Iris pigment epithelial cell (primary cell): ENCODE measurements at regions not wholly inside any gene's neighbourhood (a gene's known extent, or its start where the extent isn't known, plus 50 kb on each side); places are given as distances from the start of the nearest gene placed in this dataset.
"Not testable (repeated sequence)": the region's sequence is repeated elsewhere in the genome, so short reads cannot be mapped to it uniquely, and the experiment has no call there.

Experiments used
- DNase-seq: peaks from one replicate; pipeline ENCODE4 v3.0.0-alpha.2; 2011; ENCODE audit warnings: low read depth

DNA sequence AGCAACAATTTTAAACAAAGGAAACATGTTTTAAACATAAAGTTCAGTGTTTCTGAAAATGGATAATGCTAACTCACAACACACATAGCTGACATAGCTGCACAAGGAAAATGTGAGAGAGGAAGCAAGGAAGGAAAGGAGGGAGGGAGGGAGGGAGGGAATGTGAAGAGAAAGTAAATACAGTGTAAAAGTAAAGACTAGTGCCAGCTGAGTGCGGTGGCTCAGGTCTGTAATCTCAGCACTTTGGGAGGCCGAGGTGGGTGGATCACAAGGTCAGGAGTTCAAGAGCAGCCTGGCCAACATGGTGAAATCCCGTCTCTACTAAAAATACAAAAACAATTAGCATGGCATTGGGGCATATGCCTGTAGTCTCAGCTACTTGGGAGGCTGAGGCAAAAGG lies 373.7 kb upstream of the CXADR start:
- DNase-seq = peak; percentile 2

DNA sequence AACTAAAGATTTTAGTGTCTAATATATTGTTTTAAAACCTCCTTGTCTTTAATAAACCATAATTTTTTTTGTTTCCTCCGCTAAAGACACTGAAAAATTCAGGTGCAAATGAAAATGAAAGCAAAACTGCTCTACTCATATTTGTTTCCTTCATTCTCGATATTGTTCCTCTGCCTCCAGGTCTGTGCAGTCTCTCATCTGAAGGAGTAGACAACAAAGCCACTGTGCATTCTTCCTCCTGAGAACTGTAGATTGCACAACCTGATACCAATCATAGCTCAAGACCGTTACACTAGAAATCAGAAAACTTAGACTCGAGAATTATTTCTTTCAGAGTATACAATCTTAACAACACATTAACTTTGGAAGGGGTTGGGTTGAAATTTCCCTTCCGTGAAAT lies 373.1 kb upstream of the CXADR start:
- DNase-seq = peak; percentile 33

DNA sequence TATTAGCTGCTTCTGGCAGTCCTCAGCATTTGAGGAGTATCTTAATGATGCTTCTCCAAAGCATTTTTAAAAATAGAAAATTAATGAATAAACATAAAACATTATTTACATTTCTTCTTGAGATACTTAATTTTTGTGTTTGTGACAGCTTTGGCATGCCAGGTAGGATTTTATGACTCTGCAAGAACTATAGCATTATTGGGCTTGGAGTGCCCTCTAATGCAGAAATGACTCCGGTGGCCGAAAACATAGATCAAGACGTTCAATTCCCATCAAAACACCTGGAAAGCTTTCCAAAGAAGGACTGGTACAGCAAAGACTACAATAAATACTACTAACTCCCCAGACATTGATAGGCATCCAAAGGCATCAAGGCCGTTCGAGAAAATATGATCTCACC lies 366.4 kb upstream of the CXADR start:
- DNase-seq = no peak

DNA sequence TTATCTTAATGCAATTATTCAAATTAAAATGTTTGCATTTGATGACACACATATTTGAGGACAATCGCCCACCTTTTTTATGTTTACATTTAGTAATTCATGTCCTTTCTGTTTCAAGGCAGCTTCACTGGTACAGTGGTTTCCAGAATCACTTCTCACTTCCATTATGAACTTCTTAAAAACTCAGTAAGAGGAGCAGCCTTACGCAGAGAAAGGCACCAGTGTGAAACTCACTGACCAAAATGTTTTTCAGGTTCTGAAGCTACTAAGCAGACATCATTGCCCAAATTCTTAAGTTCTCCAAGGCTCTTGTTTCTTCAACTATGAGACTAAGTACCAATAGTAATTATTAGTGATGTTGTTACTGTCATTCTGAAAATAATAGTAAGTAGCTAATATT lies 353.1 kb upstream of the CXADR start:
- no peak for DNase-seq

DNA sequence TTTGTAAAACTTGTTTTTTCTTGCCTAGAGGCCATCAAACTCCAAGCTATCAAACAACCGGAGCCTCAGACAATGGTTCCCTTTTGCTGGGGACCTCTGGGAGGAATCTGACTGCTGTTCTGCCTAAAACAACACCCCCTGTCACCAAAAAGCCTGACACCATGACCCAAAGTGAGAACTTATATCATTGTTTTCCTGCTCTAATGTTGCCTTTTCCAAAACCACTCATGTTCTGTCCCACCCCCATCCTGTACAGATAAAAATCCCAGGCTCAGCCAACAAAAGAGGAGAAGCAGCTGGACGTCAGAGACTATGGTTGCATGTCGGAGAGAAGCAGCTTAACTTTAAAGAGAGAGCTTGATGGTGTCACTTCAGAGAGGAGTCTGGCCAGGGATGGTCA lies 327.2 kb upstream of the CXADR start:
- DNase-seq = no peak

DNA sequence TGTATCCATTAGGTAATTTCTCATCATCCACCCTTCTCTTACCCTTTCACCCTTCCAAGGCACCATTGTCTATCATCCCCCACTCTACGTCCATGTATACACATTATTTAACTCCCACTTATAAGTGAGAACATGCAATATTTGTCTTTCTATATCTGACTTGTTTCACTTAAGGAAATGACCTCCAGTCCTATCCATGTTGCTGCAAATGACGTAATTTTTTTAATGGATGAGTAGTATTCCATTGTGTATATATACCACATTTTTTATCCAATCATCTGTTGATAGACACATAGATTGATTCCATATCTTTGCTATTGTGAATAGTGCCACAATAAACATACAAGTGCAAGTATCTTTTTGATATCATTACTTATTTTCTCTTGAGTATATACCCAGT lies 322.9 kb upstream of the CXADR start:
- DNase-seq = no peak

DNA sequence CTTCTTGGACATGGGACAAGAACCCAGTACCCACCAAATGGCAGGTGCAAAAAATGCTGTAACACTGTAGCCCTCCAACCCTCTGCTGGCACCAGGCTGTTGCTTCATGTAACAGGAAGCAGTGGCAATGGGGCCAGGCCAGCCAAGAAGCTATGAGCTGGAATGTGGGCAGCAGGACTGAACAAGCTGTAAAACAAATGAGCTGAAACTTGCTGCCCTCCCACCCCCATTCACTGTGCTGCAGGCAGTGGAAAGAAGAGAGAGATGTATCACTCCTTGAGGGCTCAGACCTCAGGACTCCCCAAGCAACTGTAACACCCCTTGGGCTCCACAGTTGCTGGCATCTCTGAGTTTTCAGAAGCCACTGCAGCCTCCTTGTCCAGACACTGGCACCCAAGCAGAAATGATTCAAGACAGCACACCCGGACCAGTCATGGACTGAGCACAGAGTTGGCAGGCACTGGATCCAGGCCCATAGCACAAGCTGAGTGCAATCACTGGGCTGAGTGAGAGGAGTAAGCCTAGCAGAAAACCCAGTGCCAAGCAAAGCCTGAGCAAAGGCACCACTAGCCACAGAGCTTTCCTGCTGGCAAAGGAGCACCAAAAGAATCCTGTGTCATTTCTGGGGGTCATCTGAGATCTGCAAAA lies 321.4 kb upstream of the CXADR start:
- DNase-seq = no peak

DNA sequence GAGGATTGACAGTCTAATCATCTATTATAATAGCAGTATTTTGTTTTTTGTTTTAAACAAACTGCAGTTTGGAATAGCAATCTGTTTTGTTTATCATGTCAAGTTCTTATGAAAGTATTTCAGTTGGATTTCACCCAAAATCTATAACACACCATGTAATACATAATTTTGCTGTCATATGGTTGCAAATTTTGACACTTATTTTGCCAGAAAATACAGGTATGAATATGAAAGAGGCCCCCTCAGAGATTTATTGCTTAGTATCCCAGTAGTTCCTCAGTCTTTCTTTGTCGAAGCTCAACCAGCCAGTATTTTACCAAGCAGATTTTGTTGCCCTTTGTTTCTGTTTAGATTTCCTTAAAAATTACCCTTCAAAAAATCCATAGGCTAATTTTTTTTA lies 317.5 kb upstream of the CXADR start:
- DNase-seq = no peak

DNA sequence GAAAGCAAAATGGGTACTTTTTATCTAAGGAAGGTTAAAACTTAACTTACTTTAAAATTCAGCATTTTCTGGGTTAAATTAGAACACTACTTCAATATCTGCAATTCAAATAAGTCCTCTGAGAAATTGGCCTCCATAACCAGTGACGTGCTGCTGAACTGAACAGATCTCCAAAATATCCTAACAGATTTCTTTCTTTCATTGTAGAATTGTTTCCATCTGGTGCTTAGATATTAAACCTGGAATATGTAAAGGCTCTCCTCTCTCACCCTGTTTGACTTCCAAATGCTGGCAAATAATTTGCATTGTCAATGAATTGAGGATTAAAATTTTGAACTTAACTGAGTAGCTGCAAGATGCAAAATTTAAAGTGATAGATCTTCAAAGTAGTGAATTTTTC lies 316.9 kb upstream of the CXADR start:
- no peak for DNase-seq

DNA sequence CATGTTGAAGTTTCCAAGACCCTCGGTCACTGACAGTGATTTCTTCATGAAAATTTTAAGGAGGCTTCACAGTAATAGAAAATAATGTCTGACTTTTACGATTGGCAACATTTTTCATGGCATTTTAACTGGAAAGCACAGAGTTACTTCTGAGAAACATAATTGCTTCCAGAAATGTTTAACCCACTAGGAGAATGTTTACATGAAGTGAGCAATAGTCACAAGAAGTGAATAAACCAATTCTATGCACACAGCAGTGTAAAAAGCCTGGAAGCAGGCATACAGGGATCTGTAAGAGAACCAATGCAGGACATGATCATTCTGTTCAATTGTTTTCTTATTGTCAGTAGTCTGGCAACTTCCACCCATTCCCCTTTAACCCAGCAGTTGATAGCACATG lies 316.2 kb upstream of the CXADR start:
- DNase-seq = no peak

DNA sequence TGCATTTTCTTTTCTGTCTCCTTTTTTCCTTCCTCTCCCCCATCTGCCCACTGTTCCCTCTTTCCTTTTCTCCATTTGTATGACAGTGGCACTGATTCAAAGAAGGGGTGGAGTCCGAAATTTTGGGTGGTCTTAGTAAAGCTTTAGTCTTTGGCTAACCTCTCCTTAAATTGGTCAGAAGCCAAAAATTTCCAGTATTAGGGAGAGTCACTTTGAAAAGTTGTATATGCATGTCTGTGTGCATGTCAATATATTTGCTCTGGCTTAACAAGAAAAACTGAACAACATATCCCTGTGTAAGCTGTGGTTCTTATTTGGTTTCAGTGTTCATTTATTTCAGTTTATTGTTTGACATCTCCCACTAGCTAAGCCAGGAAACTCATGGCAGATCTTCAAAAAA lies 314.8 kb upstream of the CXADR start:
- DNase-seq = no peak

DNA sequence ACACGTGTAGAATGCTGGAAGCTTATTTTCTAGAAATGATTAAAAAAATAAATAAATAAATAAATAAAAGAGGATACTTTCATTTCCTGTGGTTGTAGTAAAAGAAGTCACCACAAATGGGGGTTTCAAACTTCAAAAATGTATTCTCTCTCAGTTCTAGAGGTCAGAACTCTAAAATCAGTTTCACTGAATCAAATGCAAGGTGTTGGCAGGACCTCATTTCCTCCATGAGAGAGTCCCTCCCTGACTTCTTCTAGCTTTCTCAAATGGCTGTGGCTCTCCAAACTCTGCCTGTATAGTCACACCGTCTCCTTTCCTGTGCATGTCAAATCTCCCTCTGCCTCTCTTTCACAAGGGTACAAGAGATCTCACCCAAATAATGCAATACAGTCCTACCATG lies 312.6 kb upstream of the CXADR start:
- DNase-seq = no peak

DNA sequence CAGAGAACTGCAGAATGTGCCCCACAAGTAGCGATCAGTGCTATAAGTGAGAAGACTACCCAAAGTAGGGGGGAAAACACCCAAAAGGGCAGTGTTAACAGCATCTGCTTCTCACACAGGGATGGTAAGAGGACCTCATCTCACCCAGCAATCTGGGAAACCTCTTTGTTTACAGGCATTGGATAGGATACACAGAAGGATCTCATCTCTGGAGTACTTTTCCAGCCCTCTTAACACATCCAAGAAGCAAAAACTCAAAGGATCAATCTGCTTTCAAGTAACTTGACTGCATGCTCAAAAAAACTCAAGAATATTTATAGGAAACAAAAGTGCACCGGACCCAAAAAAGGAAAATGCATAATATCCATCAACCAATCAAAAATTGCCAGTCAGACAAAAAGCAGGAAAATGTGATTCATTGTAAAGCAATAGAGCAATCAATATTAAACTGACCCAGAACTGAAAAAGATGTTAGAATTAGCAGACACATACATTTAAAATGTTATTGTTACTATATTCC lies 311.0 kb upstream of the CXADR start:
- no peak for DNase-seq

DNA sequence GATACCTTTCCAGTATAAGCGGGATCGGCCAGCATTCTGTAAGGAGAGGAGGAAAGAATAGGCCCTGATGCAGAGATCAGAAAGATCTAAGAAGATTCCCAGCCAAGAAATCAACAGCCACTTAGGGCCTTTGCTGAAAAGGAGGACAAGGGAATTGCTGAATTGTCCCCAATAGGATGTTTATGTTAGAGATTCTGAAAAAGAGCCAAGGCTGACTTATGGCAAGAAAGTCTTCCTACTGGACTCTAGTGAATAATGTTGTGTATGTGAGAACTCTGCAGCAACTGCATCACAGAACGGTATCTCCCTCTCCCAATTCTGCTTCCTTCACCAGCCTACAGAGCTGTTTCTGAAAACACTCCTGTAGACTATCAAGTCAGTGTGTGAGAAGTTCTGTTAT lies 298.0 kb upstream of the CXADR start:
- no peak for DNase-seq

DNA sequence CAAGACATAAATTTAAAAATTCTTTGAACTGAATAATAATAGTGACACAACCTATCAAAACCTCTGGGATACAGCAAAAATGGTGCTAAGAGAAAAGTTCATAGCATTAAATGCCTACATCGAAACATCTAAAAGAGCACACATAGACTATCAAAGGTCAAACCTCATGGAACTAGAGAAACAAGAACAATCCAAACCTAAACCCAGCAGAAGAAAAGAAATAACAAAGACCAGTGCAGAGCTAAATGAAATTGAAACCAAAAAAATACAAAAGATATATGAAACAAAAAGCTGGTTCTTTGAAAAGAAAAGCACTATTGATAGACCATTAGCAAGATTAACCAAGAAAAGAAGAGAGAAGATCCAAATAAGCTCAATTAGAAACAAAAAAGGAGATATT lies 293.8 kb upstream of the CXADR start:
- DNase-seq = not testable (repeated sequence)

DNA sequence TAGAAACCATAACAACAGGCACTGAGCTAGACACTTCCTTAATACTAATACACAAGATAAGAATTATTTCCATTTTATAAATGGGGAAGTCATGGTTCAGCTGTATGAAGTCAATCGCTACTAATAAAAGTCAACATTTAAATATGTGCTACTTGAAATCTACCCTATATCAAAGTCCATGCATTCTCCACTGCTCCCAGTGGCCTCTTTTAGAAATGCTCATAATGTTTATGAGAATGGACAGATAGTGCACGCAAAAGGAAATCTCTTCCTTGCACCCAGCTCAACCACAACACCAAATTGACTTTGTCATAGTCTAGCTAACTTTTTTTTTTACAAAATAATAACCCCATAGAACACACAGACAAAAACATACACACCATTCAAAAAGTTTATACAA lies 281.7 kb upstream of the CXADR start:
- no peak for DNase-seq

DNA sequence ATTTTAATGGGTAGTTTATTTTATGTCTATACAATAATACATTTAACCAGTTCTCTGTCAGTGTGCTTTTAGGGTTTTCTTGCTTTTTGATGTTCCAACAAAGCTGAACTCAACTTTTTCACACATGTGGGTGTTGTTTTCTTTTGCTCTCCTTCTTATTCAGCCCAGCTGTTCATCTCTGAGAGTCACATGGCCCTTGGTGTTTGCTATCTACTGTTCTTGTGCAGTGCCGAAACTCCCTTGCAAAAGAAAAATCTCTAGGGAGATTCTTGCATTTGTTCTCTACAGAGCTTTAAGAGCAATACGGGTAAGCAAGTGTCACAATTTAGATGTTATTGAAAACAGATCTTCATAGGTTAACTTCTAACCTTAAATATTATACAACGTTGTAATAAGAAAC lies 281.1 kb upstream of the CXADR start:
- DNase-seq = no peak

DNA sequence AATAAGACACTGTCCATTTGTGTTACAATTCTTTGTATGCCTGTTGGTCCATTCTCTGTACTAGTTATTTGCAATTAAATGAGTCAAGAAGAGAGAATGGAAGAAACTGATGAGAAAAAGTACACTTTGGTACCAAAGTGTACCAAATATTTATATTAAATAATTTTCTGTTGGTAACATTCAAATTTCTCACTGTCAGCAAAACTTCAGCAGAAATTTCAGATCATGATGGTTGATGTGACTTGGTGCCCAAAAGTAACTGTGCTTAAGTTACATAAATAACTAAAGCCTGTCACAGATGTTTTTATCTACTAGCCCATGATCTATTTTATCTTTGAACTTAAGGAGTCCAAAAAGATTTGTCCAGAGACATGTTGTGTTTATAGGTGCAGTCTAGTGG lies 274.4 kb upstream of the CXADR start:
- no peak for DNase-seq

DNA sequence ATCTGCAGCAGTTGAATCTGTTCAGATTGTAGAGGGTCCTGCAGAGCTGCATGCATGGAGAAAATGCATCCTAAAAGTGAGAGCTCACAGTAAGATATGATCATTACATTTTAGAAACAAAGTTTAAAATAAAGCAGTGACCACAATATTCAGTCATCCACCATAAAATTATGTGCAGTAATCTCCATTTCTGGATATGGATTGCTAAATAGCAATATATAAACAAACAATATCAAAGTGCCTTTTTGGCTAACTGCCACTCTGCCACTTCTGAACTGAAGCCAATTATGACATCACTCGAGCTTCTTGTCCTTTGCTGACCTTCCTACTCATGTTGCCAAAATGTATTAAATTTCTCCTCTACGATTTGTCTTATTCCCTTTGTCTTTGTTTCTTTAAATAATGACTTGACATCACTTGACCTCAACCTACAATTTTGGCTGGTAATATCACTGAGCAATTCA lies 262.0 kb upstream of the CXADR start:
- DNase-seq = peak; percentile 21

DNA sequence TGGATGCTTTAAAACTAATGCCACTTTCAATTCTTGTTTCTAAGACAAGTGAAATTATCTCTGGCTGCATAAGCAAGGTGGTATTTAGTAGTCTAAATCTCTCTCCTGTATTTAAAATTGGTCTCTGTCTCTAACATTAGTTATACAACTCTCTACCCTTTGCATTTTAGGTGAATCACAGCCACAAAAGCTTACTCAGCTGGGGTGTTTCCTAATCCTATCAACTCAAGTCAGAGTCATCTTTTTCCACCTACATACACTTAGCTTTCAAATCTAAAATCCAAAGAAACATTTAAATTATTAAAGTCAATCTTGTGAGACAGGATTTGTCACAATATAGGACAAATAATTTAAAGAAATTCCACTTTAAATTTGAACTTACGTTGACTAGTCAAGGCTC lies 255.1 kb upstream of the CXADR start:
- peak; percentile 27 for DNase-seq

DNA sequence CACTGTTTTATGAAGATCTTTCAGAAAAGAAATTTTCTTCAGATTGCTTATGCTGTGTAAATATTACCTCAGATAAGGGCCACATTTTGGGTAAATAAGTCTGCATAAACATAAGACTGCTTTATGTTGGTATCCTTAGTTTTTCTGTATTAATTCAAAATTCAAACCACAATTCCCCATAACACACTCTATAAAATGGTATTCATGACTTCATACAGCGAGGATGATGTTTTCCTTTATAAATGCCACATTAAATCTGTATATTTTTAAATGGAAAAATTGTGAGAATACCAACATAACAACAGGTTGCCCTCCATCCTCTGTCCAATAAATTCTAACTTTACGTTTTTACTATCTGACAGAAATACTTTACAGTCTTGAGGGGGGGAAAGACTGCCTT lies 248.7 kb upstream of the CXADR start:
- no peak for DNase-seq

DNA sequence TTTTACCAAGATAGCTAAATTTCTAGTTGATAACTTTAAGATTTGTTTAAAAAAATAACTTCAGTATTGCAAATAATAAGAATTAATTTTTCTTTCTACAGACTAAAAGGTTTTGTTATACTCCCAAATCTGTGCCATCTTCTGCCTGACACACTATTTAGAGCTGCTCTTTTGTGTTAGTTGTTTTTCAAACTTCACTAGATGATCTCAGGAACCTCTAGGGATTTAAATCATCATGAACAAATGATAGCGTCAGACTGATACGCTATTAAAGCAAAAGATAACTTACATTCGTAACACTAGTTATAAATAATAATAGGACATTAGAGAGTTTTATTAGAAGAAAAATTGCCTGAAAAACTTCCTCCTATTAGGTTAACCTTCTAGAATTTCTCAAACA lies 243.1 kb upstream of the CXADR start:
- no peak for DNase-seq

DNA sequence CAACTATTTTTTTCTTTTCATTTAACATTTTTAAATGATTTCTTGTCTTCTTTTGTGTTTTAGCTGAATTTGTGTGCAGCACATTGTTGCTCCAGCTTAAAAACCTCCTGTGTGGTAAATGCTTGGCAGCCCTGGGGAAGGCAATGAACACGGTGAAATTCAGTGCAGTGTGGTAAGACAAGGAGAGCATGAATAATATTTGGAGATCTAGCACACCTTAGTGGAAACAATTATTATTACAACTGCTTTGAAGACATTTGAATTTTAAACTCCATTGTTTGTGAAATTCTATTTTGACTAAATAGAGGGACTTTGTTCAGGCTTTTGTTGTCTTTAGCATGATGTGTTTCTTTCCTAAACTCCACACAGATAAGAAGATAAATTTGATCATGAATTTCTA lies 242.6 kb upstream of the CXADR start:
- DNase-seq = peak; percentile 66

DNA sequence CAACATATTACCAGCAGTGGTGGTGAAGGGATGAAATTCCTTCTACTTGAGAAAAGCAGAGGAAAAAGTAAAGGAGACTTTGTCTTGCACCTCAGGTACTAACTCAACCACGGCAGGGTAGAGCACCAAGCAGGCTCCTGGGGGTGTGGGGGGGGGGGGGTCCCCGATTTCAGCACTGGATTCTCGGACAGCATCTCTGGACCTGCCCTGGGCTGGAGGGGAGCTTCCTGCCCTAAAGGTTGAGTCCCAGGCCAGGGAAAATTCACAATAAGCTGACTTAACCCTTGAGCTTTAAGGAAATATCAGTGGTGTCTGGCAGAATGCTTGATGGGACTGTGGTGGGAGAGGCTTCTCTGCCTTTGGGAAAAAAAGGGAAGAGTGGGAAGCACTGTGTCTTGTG lies 233.2 kb upstream of the CXADR start:
- DNase-seq = no peak
